IPS DF 4.7 (cell line): ENCODE measurements at regions not wholly inside any gene's neighbourhood (a gene's known extent, or its start where the extent isn't known, plus 50 kb on each side); places are given as distances from the start of the nearest gene placed in this dataset.

ENCODE experiments used
- DNase-seq: peaks from one replicate; pipeline ENCODE4 v3.0.0-alpha.2; 2013; ENCODE audit warnings: low spot score; ENCODE audit errors: extremely low read depth

DNA sequence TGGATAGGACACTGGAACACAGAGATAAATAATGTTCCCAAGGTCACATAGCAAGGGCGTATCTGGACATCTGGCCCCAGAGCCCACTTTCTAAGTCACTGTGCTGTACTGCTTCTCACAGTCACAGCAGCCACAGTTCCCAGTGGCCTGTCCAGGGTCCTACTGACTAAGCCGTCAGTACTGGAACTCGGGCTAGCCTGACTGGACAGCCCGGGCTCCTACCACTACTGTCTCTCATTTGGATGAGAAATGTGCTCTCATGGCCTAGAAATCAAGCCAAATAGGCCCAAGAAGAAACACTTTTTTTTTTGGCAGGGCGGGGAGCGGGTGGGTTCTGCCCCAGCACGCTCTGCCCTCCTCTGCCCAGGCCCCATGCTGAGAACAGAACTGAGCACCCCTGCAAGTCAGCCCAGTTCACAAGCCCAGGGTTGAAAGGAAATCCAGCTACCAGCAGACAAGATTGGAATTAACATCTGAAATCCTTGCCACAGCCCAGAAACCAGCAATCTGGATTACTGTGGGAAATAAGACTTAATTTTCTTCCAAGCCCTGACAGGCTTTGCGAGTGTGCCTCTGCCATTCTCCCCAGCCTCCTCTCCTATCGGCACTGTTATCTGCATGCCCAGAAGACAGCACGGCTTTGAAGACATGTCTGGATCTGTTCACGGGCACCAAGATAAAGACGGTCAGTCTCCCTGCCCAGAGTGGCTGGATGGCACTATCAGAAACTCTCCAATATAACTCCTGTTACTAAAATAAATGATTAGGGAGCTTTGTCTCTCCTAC lies 182.9 kb upstream of the NCAM1 start:
- no peak for DNase-seq

DNA sequence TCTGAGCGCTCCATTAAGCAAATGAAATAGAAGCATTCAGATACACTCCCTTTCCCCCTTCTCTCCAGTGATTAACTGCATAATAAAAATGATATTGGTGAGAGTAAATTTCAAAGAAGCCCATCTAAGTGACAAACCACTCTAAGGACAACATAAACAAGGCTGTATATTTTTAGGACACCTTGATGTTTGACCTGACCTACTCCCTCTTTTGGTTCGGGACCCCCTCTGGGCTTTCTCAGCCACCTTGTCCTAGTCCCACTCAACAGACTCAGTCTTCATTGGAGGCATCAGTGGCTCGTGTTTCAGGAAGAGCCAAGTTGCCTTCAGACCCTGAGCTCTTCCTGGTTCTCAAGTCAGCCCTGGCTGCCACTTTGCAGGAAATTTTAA lies 182.3 kb upstream of the NCAM1 start:
- no peak for DNase-seq

DNA sequence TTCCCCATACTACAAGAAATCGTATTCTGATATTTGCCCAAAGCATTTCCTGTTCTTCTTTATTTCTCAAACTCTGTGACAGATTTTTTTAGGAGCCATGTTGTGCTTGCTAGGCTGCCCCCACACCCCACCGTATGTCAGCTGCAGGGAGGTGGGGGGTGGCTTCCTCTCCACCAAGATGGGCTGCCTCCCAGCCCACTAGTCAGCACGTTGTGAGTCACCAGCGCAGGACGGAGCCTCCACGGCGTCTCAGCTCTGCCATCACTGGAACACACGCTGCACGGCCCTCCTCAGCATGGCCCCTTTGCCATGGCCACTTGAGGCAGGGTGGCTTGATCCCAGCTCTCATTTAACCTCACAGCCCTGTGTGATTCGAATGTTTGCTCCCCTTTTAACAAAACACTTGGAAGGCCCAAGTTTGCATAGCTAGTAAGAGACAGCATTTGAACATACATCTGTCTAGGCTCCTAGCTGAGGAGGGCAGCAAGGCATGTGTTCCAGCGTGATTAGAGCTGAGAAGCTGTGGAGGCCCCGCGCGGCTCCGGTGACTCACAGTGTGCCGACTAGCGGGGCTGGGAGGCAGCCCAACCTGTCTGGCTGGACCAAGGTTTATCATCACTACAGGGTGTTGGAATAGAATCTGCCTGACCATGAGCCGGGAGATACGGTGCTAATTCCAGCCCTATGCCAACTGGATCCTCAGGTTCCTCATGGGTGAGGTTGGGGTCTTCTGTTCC lies 180.7 kb upstream of the NCAM1 start:
- DNase-seq: no peak

DNA sequence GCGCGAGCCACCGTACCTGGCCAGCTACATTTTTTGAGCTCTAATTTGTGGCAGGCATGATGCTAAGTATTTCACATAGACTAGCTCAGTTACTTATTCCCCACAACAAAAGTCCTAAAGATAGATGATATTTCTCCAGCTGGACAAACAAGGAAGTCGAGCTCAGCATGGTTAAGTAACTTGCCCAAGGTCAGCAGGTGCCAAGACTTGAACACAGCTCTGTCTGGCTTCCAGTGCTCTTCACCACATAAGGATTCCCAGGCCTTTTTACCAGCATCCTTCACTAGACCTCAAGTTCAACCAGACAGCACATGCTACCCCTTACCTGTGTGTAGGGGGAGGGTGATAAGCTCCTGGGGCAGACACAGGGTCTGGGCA lies 177.3 kb upstream of the NCAM1 start:
- no peak for DNase-seq

DNA sequence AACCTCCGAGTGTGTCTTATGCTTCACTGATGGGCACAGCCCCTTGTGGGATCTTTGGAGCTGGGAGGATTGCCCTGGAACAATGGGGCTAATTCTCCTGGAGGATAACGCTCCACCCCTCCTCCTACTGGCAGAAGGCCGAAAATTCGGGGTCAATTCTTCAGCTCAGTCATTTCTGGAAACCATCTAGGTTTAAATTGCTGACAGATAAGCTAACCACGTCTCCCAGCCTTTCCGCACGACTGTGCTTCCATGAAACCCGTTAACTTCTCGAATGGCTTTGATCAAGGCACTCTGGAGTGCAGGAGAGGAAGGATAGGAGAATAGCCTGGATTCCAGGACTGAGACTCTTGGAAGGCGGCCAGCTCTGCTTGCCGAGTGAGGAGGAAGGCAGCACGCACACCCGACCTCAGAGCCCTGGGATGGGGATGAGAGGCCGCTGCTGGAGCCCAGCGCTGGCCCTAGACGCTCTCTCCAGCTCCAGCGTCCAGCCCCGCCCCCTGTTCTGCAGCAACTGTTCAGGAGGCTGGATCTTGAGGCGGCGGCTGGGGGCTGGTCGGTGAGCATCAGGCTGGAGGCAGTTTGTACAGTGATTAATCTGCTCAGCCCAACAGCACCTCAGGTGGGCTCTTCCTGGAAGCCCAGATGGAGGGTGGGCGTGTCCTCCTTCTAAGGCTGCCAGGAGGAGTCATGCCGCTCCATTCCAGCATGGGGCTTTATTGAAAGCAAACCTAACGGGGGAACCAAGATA lies 176.7 kb upstream of the NCAM1 start:
- DNase-seq: no peak

DNA sequence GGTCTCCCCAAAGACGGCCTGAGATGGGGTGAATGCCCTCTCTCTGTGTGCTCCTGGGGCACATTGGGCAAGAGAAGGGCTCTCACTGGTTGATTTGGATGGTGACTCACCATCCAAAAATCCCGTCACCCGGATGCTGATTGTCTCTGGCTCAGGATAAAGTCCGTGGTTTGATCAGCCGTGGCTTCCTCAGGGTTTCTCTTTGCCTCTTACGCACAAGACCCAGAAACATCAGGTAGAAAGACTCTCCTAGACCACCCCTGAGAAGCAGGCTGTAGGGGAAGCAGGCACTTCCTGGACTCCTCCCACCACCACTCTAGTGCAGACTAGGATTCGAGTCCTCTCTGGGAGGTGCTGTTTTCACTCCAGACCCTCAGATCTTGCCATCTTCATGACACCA lies 176.1 kb upstream of the NCAM1 start:
- no peak for DNase-seq

DNA sequence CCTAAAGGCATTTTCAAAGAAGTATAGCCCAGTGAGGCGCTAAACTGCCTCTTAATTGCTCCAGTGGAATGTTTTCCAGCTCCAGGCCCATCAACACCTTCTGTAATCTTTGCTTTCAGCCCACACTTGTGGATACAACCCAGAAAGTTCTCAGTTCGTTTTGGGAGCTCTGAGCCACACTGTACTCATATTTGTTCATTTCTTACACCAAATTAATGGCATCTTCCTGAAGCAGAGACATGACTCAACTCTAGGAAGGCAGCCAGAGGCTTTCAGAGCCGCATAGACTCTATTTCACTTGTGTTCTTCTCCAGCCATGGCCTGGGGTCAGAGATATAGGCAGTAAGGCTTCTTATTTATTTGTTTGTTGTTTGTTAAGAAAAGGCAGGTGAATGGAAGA lies 175.5 kb upstream of the NCAM1 start:
- no peak for DNase-seq

DNA sequence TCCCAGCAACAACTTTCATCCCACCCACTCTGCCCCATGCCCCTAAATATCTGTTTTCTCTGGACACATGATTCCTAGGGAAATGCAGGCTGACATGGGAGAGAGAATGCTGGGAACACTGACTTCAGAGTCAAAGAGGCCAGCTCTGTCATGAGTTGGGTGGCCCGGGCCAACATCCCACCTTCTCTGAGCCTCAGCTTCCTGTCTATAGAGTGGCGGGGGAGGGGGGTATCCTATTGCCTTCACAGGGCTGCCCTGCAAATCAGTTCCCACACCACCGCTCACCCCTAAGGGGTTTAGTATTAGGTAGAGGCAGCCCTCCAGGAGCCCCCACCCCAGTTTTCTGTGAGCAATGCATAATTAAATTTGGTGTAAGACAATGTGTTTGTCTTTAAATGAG lies 175.0 kb upstream of the NCAM1 start:
- DNase-seq: no peak

DNA sequence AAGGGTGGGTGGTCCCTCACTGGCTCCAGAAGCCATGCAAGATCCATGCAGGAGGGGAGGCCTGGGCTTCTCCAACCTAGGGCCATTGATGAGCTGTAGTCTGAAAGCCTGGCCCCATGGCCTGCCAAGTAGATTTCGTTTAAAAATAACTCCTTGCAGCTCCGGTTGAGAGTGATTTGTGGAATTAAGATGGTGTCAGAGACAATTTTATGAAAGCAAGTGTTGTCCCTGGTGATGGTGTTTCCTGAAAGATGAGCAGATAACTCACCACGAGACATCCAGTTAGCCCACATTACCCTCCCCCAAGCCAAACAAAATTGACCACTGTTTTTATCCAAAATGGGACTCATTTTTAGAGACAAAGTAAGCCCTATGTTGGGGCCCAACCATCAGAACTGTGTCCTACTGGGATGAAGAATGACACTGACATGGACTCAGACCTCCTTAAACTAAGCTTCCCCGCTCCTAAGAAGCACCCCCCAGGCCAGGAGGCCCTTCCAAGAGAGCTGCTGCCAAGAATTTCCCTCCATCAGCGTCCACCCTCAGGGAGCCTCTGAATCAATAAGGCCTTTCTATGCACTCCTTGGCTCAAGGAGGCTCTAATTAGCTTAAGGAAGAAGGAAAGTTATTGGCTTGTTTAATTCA lies 174.2 kb upstream of the NCAM1 start:
- DNase-seq: no peak

DNA sequence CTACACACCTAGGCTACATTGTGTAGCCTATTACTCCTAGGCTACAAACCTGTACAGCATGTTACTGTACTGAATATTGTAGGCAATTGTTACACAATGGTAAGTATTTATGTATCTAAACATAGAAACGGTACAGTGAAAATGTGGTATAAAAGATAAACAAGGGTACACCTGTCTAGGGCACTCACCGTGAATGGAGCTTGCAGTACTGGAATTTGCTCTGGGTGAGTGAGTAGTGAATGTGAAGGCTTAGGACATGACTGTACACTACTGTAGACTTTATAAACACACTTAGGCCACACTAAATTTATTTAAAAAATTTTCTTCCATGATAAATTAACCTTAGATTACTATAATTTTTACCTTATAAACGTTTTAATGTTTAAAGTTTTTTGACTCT lies 171.7 kb upstream of the NCAM1 start:
- no peak for DNase-seq

DNA sequence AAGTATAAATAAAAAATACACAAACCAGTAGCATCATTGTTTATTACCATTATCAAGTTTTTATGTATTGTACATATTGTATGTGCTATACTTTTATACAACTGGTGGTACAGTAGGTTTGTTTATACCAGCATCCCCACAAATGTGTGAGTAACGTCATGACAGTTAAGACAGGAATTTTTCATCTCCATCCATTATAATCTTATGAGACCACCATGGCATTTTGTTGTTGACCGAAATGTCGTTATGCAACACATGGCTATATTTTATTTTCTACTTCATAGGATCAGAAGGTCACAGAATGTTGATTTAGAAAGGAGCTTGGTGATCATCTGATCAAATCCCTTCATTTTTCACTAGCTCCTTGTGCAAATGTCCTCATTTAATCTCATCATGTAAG lies 170.9 kb upstream of the NCAM1 start:
- DNase-seq: no peak

DNA sequence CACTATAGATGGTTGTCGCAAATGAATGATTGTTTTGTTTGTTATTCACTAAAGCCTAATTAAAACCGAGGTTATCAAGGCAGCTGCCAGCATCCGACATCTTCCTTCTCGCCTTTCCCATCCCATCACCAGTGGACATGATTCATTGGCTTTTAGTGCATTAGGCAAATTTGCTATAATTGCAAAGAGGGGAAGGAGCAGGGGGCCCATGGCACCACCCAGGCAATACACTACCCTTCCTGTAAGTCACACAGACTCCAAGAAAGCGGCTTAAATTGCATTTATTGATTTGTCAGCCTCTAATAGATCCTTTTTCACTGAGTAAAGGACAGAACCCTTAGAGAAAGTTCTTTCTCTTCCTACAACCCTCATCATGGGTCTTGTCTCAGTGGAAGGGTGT lies 169.2 kb upstream of the NCAM1 start:
- no peak for DNase-seq

DNA sequence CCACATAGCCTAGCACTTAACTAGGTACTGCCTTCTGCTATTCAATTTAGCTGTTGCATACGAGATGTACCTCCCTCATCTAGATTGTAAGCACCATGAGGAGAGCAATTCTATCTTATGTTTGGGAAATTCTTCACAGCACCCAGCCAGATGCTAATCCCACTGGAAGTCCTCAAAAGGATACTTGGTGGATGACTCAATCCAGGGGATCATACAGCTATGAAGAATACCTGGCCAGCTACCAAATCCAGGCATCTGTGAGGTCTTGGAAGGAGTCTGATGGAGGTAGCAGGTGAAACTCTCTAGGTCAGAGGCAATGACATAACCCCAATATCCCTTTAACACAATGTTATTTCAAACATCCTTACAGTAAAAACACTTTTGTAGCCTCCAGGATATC lies 167.8 kb upstream of the NCAM1 start:
- DNase-seq: no peak

DNA sequence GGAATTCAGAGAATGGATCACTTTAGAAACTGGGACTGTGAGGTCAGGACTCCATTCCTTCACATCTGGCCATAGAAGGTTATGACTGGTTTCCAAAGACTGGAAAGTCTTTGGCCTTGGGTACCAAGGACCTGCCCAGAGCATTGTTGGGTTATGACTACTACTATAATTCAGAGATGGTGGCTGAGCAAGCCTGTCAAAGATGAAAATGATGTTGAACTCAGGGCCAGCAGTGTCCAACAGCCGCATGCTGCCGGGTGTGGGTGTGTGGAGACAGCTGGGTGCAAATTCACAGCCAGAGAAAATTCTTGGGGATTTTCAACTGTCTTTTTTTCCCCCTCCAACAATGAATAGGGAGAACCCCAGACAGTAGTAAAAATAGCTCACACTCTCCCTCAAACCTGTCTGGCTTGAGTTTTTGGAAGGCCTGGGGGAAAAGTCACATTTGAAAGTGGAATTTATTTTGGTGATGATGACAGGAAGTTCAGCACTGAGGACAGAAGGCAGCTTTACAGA lies 166.8 kb upstream of the NCAM1 start:
- no peak for DNase-seq

DNA sequence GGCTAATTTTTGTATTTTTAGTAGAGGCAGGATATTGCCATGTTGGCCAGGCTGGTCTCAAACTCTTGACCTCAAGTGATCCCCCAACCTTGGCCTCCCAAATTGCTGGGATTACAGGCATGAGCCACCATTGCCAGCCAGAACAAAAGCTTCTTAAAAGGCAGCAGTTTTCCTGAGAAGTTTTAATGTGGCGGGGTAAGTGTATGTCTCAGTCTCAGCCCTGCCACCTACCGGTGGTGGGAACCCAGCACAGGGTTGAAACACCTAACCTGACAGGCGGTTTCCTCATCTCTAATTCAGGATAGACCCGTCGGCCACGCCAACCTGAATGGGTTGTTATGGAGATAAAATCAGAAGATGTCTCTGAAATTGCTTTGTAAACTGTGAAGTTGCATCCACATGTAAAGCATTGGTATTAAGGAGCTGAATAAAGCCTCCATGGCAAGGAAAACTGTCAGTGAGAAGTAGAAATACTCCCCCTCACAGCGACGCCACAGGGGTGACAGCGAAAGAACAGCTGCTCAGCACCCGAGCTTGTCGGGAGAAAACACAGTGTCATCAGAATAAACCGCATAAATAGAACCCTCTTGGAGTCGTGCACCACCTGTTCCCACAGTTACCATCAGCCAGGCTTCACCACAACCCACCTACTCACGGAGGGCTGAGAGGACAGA lies 165.9 kb upstream of the NCAM1 start:
- no peak for DNase-seq

DNA sequence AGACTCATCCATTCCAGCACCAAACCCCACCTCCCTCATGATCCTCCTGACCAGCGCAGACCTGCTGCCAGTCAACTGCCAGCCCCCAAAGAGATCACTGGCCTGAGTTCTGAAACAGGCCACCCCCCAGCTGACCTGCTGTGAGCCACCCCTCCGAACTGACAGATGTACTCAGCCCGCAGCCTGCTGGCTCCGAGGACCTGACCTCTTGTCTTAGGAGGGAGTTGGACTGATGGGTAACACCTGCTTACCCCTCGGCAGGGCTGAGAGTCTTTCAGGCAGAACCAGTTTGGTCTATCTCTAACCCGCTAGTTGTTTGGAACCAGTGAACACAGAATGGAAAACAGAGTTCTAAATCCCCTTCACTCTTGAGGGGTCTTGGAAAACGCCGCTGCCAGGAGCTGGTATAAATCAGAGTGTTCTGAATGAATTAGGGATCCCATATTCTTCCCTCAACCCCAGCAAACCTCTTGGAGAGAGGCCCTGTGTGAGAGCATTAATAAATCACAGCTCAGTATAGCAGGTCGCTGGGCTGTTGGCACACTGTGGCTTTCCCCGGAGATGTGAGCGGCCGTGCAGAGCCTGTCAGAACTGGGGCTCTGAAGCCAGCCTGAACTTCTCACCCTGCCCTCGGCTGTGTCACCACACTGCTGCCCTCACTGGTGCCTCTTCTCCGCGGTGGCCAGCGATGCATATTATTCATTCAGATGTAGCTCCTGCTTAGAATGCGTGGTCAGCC lies 165.1 kb upstream of the NCAM1 start:
- DNase-seq: no peak

DNA sequence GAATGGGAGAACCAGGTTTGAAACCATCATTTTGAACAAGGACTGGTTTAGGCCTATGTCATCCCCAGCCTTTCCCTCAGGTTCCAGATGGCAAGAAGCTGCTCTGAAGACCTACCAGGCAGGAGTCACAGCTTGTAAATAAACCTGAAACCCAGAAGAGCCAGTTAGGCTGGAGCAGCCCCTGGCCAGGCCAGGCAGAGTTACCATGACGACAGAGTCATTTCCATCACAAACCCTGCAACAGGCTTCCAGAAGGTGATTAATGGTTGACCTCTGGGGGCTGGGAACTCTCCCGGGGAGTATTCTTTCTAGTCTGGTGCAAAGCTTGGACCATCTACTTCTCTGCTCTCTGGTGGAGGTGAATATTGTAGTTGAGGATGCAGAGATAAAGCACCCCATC lies 164.1 kb upstream of the NCAM1 start:
- DNase-seq: no peak

DNA sequence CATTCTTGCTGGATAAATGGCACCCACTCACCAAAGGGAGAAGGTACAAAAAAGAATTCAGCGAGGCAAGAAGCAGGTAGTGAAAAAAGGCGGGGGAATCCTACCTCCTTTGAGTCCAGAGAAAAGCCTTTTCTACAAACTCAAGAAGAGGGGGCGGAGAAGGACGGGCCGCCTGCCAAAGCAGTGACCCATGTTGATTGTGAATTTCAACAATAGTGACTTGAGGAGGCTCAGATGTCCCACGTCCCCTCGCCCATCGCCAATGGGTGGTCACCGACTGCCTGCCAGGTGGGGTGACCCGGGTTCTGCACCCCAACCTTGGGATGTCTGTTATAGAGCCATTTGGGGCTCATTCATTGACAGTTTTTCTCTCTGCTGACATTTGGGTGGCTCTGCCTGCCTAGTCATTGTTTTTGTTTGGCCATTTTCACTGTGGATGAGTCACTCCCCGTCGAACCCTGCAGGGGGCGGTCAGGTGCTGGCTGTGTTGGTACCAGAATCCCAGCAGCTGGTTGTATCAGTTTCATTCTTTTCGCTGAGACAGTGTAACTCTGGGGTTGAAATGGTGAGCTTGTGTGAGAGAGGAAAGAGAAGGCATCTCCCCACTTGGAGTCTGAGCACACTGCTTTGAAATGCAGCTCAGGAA lies 163.4 kb upstream of the NCAM1 start:
- no peak for DNase-seq

DNA sequence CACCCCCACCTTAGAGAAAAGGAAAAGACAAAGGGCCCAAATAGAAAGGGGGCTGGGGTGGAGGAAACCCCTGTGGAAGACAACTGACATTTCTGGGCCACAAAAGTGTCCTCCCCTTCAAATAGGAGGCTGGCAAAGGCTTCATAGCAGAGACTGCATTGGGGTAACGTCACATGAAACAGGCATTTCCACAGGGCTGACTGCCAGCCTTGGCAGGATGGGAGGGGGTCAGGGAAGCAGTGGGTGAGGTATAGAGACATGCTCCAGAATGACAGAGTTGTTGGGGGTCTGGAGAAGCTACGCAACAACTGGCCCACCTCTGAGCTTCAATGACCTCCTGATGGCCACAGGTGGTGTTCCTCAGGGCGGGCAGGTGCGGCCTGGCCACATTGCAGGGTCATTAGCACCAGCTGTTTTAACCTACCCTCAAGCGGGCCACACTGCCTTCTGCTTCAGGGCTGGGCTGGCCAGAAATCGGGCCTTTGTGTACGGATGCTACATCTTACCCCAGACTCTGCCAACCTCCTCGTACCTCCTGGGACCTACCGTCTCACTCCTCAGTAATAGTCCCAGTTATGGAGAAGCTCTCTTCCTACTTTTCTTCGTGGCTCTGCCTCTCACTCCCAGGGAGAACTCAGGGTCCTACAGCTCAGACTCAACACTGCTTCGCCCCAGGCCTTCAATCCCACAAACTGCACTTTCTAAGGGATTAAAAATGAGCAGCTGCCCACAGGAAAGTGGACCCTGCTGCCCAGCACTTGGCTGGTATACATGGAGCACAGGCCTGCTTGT lies 160.0 kb upstream of the NCAM1 start:
- DNase-seq: no peak
